ENCODE measurements at regions not wholly inside any gene's neighbourhood (a gene's known extent, or its start where the extent isn't known, plus 50 kb on each side); places are given as distances from the start of the nearest gene placed in this dataset.

GRCh38 chr2:173747035-173747434, 218.1 kb downstream of the SP3 start:
- intact Hi-C loops (cut with DNase I) = no loop called here
- no peak for DNase-seq (ENCODE audit: low spot score)

DNA sequence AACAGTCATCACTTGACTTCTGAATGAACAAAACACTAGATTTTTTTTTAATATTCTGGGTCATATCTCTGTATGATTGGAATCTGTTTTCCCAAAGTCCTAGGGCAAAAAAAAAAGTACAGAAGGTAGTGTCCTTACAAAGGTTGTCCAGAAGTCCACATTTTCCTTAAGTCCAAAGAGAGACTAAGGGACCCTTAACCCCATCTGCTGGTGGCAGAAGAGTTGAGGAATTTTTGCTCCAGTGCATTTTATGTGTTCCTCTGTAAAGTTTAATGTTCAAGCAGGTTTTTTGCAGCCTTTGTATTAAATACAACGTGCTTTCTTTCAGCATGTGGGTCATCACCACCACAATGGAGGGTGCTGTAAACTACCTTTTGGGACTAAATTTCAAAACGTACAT, 215.9 kb downstream of the SP3 start:
- intact Hi-C loops (cut with DNase I) = no loop called here
- no peak for DNase-seq (ENCODE audit: low spot score)

DNA sequence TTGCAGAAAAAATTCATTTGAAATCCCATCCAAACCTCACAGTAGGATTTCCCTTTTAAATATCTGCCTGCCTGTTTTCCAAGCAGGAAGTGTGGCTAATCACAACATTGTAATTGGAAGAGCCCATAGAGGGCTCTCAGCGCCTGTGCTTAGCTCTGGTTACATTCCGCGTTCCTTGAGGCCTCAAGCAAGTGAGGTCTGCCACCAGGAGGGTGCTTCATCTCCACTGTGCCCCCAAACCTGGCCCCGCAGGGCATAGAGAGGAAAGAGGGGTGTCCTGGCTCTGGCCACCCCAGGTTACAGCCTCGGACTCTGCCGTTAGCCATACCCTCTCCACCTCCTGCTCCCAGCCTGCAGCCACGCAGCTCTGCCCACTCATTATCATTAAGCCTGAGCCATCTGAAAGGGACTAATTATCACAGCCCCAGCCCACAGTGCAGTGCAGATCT, 214.8 kb downstream of the SP3 start:
- intact Hi-C loops (cut with DNase I) = loop anchor here (10.0 kb wide), 1 partner anchor 284 kb away; no protein-coding TSS in a partner anchor
- no peak for DNase-seq (ENCODE audit: low spot score)

DNA sequence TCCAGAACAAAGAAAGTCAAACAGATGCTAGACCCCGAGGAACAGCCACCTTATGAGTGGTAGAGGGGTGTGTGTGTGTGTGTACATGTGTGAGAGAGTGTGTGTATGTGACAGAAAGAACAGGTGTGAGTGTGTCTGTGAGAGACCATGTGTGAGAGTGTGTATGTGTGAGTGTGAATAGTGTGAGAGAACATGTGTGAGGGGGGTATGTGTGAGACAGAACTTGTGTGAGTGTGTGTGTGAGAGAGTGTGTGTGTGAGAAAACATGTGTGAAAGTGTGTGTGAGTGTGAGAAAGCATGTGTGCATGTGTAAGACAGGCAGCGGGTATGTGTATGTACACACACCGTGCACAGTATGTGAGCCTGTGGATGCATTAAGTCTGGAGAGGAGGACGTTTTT, 214.3 kb downstream of the SP3 start:
- intact Hi-C loops (cut with DNase I) = loop anchor here (10.0 kb wide), 1 partner anchor 284 kb away; no protein-coding TSS in a partner anchor
- no peak for DNase-seq (ENCODE audit: low spot score)

GRCh38 chr2:173751245-173751975, 213.8 kb downstream of the SP3 start:
- intact Hi-C loops (cut with DNase I) = loop anchor here (10.0 kb wide), 1 partner anchor 283 kb away; no protein-coding TSS in a partner anchor
- no peak for DNase-seq (ENCODE audit: low spot score)

DNA sequence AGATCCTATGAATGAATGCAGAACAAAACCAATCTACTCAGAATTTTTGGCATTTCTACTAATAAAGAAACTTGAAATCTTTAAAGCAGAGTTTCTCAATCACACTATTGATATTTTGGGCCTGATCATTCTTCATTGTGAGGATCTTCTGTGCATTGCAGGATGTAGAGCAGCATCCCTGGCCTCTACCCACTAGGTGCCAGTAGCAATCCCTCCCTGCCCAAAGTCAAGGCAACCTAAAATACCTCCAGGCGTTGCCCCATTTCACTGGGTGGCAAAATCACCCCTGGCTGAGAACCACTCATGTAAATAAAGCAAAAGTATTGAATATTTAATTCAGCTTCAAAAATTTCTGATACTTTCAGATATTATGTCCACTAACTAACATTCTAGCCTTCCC, 213.0 kb downstream of the SP3 start:
- intact Hi-C loops (cut with DNase I) = loop anchor here (10.0 kb wide), 1 partner anchor 283 kb away; no protein-coding TSS in a partner anchor
- no peak for DNase-seq (ENCODE audit: low spot score)

- no peak for DNase-seq (ENCODE audit: low spot score)
- intact Hi-C loops (cut with DNase I) = loop anchor here (10.0 kb wide), 1 partner anchor 281 kb away; no protein-coding TSS in a partner anchor
Measured at GRCh38 chr2:173753441-173753840, 211.7 kb downstream of the SP3 start.

- intact Hi-C loops (cut with DNase I) = loop anchor here (10.0 kb wide), 1 partner anchor 281 kb away; no protein-coding TSS in a partner anchor
- no peak for DNase-seq (ENCODE audit: low spot score)
Measured at GRCh38 chr2:173754165-173754564, 211.0 kb downstream of the SP3 start.

- DNase-seq (ENCODE audit: low spot score) = no peak
- intact Hi-C loops (cut with DNase I) = loop anchor here (10.0 kb wide), 1 partner anchor 280 kb away; no protein-coding TSS in a partner anchor
Measured at GRCh38 chr2:173754837-173755236, 210.3 kb downstream of the SP3 start.

DNA sequence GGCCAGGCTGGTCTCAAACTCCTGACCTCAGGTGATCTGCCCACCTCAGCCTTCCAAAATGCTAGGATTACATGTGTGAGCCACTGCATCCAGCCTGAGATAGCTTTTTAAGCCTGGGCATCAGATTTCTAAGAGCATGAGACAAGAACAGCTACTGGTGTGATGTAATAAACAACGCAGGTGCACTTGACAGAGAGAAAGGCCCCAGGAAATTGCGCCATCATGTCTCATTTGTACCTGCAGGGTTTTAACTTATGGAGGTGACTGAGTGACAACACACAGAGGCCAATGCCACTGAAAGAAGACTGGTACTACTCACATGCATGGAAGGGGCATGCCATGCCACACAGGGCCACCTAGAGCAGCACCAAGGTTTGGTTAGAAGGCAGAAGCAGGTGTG, 209.4 kb downstream of the SP3 start:
- intact Hi-C loops (cut with DNase I) = loop anchor here (10.0 kb wide), 1 partner anchor 279 kb away; no protein-coding TSS in a partner anchor
- DNase-seq (ENCODE audit: low spot score) = no peak

- intact Hi-C loops (cut with DNase I) = loop anchor here (10.0 kb wide), 1 partner anchor 275 kb away; no protein-coding TSS in a partner anchor
- no peak for DNase-seq (ENCODE audit: low spot score)
Measured at GRCh38 chr2:173759959-173760358, 205.2 kb downstream of the SP3 start.

GRCh38 chr2:173760553-173760952, 204.6 kb downstream of the SP3 start:
- intact Hi-C loops (cut with DNase I) = no loop called here

GRCh38 chr2:173761603-173762119, 203.5 kb downstream of the SP3 start:
- intact Hi-C loops (cut with DNase I) = no loop called here

More at GRCh38 chr2:173760553-173760952, 204.6 kb downstream of the SP3 start:
- no peak for DNase-seq (ENCODE audit: low spot score)

GRCh38 chr2:173762221-173762620, 203.0 kb downstream of the SP3 start:
- no peak for DNase-seq (ENCODE audit: low spot score)
- intact Hi-C loops (cut with DNase I) = no loop called here

More at GRCh38 chr2:173761603-173762119, 203.5 kb downstream of the SP3 start:
- no peak for DNase-seq (ENCODE audit: low spot score)

- intact Hi-C loops (cut with DNase I) = no loop called here
- DNase-seq (ENCODE audit: low spot score) = no peak
Measured at GRCh38 chr2:173762864-173763263, 202.3 kb downstream of the SP3 start.

DNA sequence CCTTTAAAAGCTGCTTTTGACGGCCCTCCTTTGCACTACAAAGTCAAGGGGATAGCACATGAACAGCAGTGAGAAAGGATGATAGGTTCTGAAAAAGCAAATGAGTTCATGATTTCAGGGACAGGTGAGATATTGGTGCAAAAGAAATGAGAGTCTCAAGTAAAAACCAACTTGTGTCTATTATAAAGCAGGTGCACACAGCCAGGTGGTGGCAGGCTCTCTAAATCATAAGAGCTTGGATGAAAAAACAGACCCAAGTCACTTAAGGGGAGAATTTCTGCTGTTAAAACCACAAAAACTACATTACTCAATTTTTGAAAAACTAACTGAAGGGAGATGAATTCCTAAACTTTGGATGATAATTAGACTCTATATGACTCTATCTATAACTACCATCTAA, 201.5 kb downstream of the SP3 start:
- intact Hi-C loops (cut with DNase I) = no loop called here
- no peak for DNase-seq (ENCODE audit: low spot score)

DNA sequence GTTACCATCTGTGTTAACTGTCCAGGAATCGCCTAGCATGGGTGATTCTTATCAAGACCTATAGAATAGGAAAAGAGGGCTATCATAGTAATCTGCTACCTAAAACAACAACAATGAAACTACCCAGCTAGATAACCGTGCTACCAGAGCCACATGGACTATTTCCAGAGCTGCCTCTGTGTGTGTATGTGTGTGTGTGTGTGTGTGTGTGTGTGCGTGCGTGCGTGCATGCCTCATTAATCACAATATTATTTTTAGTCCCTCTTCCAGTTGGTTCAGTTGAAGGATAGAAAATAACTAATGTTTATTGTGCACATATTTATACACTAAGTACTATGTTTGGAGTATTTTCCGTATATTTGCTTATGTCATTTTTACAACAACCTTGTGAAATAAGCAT, 201.1 kb downstream of the SP3 start:
- intact Hi-C loops (cut with DNase I) = no loop called here
- no peak for DNase-seq (ENCODE audit: low spot score)

DNA sequence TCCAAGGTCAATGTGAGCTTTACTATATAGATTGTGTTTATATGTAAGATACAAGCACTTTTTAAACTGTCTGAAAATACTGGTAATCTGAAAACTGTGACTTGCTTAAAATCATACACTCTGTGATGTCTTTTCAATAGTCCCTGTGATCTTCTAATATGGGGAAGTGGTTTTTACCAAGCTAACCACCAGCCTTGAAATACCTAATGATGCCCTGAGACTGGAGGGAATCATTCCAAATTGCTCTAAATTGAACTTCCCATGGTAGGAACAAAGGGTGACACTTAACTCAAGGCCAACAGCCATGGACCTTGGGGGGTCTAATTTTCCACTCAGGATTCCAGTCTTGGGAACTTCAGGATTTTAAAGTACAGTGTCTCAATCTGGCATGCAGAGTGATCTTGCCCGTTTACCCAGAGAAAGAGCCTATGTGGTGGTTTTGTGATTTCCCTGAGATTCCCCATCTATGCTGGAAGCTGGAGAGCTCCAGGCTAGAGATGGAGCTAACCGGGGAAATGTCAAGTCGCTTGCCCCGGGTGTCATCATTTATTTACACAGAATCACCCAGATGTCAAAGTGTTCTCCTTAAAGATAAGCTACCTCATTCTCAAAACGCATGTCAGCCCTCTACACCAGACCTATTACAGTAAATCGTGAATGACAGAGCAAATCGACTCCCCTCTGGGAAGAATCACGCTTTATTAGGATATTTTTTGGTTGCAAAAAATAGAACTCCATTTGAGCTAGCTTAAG, 198.5 kb downstream of the SP3 start:
- intact Hi-C loops (cut with DNase I) = no loop called here
- no peak for DNase-seq (ENCODE audit: low spot score)

- intact Hi-C loops (cut with DNase I) = no loop called here
- DNase-seq (ENCODE audit: low spot score) = no peak
Measured at GRCh38 chr2:173770947-173771678, 194.1 kb downstream of the SP3 start.

DNA sequence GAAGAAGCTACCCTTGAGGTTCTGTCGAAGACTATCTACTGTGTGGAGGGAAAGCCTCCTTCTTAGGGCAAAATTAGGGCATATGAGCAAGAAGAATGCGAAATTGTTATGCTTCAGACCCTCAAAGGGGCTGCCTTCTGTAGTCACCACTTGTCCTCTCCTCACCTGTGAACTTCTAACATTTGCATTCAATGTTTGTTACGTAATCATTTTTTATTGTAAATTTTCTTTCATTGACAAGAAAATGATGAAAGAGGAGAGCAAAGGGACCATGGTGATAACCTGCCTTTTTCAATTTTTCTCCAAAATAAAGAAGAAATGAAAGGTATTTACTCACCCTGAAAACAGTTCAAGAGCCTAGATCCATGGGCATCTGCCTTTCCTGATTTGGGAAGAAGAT, 193.0 kb downstream of the SP3 start:
- intact Hi-C loops (cut with DNase I) = no loop called here
- DNase-seq (ENCODE audit: low spot score) = no peak
